ENCODE measurements at regions not wholly inside any gene's neighbourhood (a gene's known extent, or its start where the extent isn't known, plus 50 kb on each side); places are given as distances from the start of the nearest gene placed in this dataset.

DNA sequence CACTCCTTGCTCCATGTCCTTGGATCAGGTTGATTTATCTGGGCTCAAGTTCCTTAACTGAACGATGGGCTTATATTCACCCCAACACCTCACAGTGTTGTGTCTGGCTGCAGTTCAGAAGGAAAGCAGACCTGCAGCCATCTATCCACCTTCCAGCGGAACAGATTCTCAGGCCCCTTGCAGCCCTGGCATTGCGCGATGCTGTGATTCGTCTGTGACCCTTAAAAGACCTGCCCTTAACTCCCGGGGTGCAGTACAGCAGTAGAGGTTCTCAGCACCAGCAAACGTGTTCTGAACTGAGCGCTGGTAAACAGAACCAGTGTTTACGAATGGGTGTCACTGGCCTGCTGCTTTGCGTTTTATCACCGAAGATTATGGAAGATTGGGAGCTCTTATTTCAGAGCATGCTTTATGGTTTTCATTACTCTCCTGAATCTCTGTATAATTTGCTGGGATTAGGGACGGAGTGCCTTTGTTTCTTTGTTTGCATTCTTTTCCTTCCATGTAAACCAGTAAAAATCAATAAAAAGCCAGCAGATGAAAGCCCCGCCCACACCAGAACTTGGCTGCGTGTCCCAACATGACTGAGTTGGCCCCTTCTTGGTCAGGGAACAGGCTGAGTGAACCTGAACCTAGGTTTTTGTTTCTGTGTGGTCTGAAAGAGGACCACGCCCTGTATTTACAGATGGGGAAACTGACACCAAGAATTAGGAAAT is 286.7 kb upstream of the CRY1 start (continued):
- TF ChIP-seq, protein P1, sequence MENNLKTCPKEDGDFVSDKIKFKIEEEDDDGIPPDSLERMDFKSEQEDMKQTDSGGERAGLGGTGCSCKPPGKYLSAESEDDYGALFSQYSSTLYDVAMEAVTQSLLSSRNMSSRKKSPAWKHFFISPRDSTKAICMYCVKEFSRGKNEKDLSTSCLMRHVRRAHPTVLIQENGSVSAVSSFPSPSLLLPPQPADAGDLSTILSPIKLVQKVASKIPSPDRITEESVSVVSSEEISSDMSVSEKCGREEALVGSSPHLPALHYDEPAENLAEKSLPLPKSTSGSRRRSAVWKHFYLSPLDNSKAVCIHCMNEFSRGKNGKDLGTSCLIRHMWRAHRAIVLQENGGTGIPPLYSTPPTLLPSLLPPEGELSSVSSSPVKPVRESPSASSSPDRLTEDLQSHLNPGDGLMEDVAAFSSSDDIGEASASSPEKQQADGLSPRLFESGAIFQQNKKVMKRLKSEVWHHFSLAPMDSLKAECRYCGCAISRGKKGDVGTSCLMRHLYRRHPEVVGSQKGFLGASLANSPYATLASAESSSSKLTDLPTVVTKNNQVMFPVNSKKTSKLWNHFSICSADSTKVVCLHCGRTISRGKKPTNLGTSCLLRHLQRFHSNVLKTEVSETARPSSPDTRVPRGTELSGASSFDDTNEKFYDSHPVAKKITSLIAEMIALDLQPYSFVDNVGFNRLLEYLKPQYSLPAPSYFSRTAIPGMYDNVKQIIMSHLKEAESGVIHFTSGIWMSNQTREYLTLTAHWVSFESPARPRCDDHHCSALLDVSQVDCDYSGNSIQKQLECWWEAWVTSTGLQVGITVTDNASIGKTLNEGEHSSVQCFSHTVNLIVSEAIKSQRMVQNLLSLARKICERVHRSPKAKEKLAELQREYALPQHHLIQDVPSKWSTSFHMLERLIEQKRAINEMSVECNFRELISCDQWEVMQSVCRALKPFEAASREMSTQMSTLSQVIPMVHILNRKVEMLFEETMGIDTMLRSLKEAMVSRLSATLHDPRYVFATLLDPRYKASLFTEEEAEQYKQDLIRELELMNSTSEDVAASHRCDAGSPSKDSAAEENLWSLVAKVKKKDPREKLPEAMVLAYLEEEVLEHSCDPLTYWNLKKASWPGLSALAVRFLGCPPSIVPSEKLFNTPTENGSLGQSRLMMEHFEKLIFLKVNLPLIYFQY (CRISPR knock-in tag; IDR thresholded peaks at IDR 0.05; ENCODE audit: borderline replicate concordance): no peak
- TF ChIP-seq, protein P2, sequence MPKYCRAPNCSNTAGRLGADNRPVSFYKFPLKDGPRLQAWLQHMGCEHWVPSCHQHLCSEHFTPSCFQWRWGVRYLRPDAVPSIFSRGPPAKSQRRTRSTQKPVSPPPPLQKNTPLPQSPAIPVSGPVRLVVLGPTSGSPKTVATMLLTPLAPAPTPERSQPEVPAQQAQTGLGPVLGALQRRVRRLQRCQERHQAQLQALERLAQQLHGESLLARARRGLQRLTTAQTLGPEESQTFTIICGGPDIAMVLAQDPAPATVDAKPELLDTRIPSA (CRISPR knock-in tag; IDR thresholded peaks at IDR 0.05; ENCODE audit: borderline replicate concordance): no peak
- TF ChIP-seq HOXA7 (CRISPR knock-in tag; IDR thresholded peaks at IDR 0.05) (no peak), NCOA5 (CRISPR knock-in tag; IDR thresholded peaks at IDR 0.05) (no peak), MED8 (CRISPR knock-in tag; IDR thresholded peaks at IDR 0.05; ENCODE audit: insufficient replicate concordance) (no peak), KLF15 (CRISPR knock-in tag; IDR thresholded peaks at IDR 0.05; ENCODE audit: borderline replicate concordance) (no peak), ZNF24 (IDR thresholded peaks at IDR 0.05) (no peak), FOXK1 (CRISPR knock-in tag; IDR thresholded peaks at IDR 0.05; ENCODE audit: borderline replicate concordance, low read depth) (peak; percentile 84; the same call in 1 of the 2 replicates), TCF7 (IDR thresholded peaks at IDR 0.05; ENCODE audit: low read depth) (peak; percentile 69), ZNF501 (CRISPR knock-in tag; IDR thresholded peaks at IDR 0.05) (0 out of 2 replicates have a peak, but pooled peaks have one; percentile 22), FOXA3 (CRISPR knock-in tag; IDR thresholded peaks at IDR 0.05) (peak; percentile 59; the same call in 1 of the 2 replicates), KLF16 (CRISPR knock-in tag; IDR thresholded peaks at IDR 0.05) (no peak), HOXD1 (CRISPR knock-in tag; IDR thresholded peaks at IDR 0.05) (no peak), NCOR1 (IDR thresholded peaks at IDR 0.05; ENCODE audit: borderline replicate concordance, low read length) (peak; percentile 68; the same call in 1 of the 2 replicates), SP5 (CRISPR knock-in tag; IDR thresholded peaks at IDR 0.05; ENCODE audit: borderline replicate concordance, low read depth) (0 out of 2 replicates have a peak, but pooled peaks have one; percentile 70), XRCC5 (optimal IDR thresholded peaks at IDR 0.05; ENCODE audit: low read length) (no peak), RBM39 (IDR thresholded peaks at IDR 0.05; ENCODE audit: low read depth, low read length, poor library complexity, severe bottlenecking) (no peak), SP4 (CRISPR knock-in tag; IDR thresholded peaks at IDR 0.05) (no peak), REPIN1 (CRISPR knock-in tag; IDR thresholded peaks at IDR 0.05; ENCODE audit: borderline replicate concordance, low read depth) (no peak), ZNF282 (IDR thresholded peaks at IDR 0.05; ENCODE audit: partially characterized antibody) (no peak), RCOR2 (CRISPR knock-in tag; IDR thresholded peaks at IDR 0.05) (0 out of 2 replicates have a peak, but pooled peaks have one; percentile 29), KAT8 (CRISPR knock-in tag; IDR thresholded peaks at IDR 0.05) (no peak), ZNF343 (CRISPR knock-in tag; IDR thresholded peaks at IDR 0.05) (no peak), SALL1 (CRISPR knock-in tag; IDR thresholded peaks at IDR 0.05) (0 out of 2 replicates have a peak, but pooled peaks have one; percentile 34)
- TF ChIP-seq, protein P3, sequence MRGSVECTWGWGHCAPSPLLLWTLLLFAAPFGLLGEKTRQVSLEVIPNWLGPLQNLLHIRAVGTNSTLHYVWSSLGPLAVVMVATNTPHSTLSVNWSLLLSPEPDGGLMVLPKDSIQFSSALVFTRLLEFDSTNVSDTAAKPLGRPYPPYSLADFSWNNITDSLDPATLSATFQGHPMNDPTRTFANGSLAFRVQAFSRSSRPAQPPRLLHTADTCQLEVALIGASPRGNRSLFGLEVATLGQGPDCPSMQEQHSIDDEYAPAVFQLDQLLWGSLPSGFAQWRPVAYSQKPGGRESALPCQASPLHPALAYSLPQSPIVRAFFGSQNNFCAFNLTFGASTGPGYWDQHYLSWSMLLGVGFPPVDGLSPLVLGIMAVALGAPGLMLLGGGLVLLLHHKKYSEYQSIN (CRISPR knock-in tag; IDR thresholded peaks at IDR 0.05; ENCODE audit: borderline replicate concordance): no peak
- TF ChIP-seq, protein P4, sequence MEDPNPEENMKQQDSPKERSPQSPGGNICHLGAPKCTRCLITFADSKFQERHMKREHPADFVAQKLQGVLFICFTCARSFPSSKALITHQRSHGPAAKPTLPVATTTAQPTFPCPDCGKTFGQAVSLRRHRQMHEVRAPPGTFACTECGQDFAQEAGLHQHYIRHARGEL (CRISPR knock-in tag; IDR thresholded peaks at IDR 0.05): no peak
